ENCODE measurements at regions not wholly inside any gene's neighbourhood (a gene's known extent, or its start where the extent isn't known, plus 50 kb on each side); places are given as distances from the start of the nearest gene placed in this dataset.

GRCh38 chr7:83857691-83858090, 208.8 kb upstream of the SEMA3E start:
- Histone ChIP-seq H3K9me3 (ENCODE audit: control insufficient read depth, insufficient read depth, low read depth, low read length) (no peaks in the 10 kb centered on the region), H3K4me1 (ENCODE audit: control insufficient read depth, insufficient read depth, low read length) (no peaks in the 10 kb centered on the region), H3K36me3 (ENCODE audit: control insufficient read depth in 2 of 2, insufficient read depth in 1 of 2, low read length in 2 of 2) (no peaks in the 10 kb centered on the region), H3K4me3 (ENCODE audit: low read depth, low read length) (no peak overlapping the region), H3K27ac (ENCODE audit: extremely low read depth, low read depth, low read length) (no peak overlapping the region)
- ChIA-PET CTCF (no interaction called here), POLR2A (interaction anchor here (0.7 kb wide), 1 partner anchor 25 kb away, joined by 5 read pairs; no protein-coding TSS in a partner anchor)
- no peak for TF ChIP-seq ZNF843 (tag by site-specific recombination; IDR thresholded peaks at IDR 0.05)
- TF ChIP-seq ZNF354C (tag by site-specific recombination; IDR thresholded peaks at IDR 0.05; ENCODE audit: borderline replicate concordance, low read depth), result no peak
- TF ChIP-seq PATZ1 (tag by site-specific recombination; IDR thresholded peaks at IDR 0.05), result no peak
- TF ChIP-seq SP2 (tag by site-specific recombination; IDR thresholded peaks at IDR 0.05), result no peak
- no peak for TF ChIP-seq INSM2 (tag by site-specific recombination; IDR thresholded peaks at IDR 0.05)
- TF ChIP-seq GLIS2 (tag by site-specific recombination; IDR thresholded peaks at IDR 0.05), result no peak
- no peak for TF ChIP-seq ATF2 (tag by site-specific recombination; IDR thresholded peaks at IDR 0.05; ENCODE audit: low read depth)

- POLR2A ChIA-PET, result interaction anchor here (0.6 kb wide), 1 partner anchor 140 kb away, joined by 6 read pairs; no protein-coding TSS in a partner anchor
These were observed 207.2 kb upstream of the SEMA3E start for GRCh38 chr7:83856094-83856493.

GRCh38 chr7:83852136-83852535, 203.2 kb upstream of the SEMA3E start:
- Histone ChIP-seq H3K27ac (ENCODE audit: extremely low read depth, low read depth, low read length) (no peak overlapping the region), H3K4me3 (ENCODE audit: low read depth, low read length) (no peak overlapping the region), H3K9me3 (ENCODE audit: control insufficient read depth, insufficient read depth, low read depth, low read length) (no peaks in the 10 kb centered on the region), H3K36me3 (ENCODE audit: control insufficient read depth in 2 of 2, insufficient read depth in 1 of 2, low read length in 2 of 2) (no peaks in the 10 kb centered on the region), H3K4me1 (ENCODE audit: control insufficient read depth, insufficient read depth, low read length) (no peaks in the 10 kb centered on the region)
- ChIA-PET CTCF (interaction anchor here (0.7 kb wide), 1 partner anchor 390 kb away, joined by 3 read pairs; no protein-coding TSS in a partner anchor), POLR2A (no interaction called here)
- TF ChIP-seq ZFHX2 (tag by site-specific recombination; conservative IDR thresholded peaks at IDR 0.05) (no peak), ZNF26 (tag by site-specific recombination; IDR thresholded peaks at IDR 0.05) (no peak), ZBTB6 (tag by site-specific recombination; IDR thresholded peaks at IDR 0.05) (no peak), SCRT1 (tag by site-specific recombination; IDR thresholded peaks at IDR 0.05; ENCODE audit: borderline replicate concordance) (no peak), ZSCAN5A (tag by site-specific recombination; IDR thresholded peaks at IDR 0.05) (no peak), ZNF768 (tag by site-specific recombination; IDR thresholded peaks at IDR 0.05) (no peak), ZNF335 (tag by site-specific recombination; conservative IDR thresholded peaks at IDR 0.05) (no peak), ZNF513 (tag by site-specific recombination; IDR thresholded peaks at IDR 0.05) (no peak), ZNF404 (tag by site-specific recombination; IDR thresholded peaks at IDR 0.05) (no peak)

More at GRCh38 chr7:83856094-83856493, 207.2 kb upstream of the SEMA3E start:
- Histone ChIP-seq H3K4me3 (ENCODE audit: low read depth, low read length) (no peak overlapping the region), H3K4me1 (ENCODE audit: control insufficient read depth, insufficient read depth, low read length) (no peaks in the 10 kb centered on the region), H3K9me3 (ENCODE audit: control insufficient read depth, insufficient read depth, low read depth, low read length) (no peaks in the 10 kb centered on the region), H3K36me3 (ENCODE audit: control insufficient read depth in 2 of 2, insufficient read depth in 1 of 2, low read length in 2 of 2) (no peaks in the 10 kb centered on the region), H3K27ac (ENCODE audit: extremely low read depth, low read depth, low read length) (no peak overlapping the region)
- TF ChIP-seq TCF7L2 (IDR thresholded peaks at IDR 0.05; ENCODE audit: borderline replicate concordance, low read depth, low read length), result no peak
- CTCF ChIA-PET, result interaction anchor here (0.7 kb wide), 1 partner anchor 10 kb away, joined by 3 read pairs; no protein-coding TSS in a partner anchor

Measured in HEK293 (cell line).